ENCODE measurements at regions not wholly inside any gene's neighbourhood (a gene's known extent, or its start where the extent isn't known, plus 50 kb on each side); places are given as distances from the start of the nearest gene placed in this dataset.
"Not testable (repeated sequence)": the region's sequence is repeated elsewhere in the genome, so short reads cannot be mapped to it uniquely, and the experiment has no call there.

GRCh38 chr2:219727771-219728429 is 100.5 kb downstream of the SLC4A3 start:
- no peak for DNase-seq

GRCh38 chr2:219728991-219729487 is 101.6 kb downstream of the SLC4A3 start:
- DNase-seq, result no peak

- no peak for DNase-seq
These were observed 103.7 kb downstream of the SLC4A3 start for GRCh38 chr2:219731173-219731572.

DNA sequence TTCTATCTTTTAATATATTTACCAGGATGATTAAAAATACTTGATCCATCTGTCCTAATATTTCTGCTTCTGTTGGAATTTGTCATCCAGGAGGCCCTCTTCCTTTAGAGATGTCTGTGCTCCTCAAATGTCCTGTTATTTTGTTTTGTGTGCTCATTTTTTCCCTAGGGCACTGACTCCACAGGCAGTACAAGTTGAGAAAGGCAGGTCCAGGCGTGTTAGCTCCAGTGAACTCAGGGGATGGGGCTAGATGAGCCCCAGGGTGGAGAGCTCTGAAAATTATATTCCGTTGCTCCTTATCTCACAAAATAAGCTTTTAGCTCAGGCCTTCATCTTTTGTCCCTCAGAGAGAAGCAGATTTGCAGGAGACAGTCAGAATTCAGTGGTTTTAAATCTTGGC is 105.7 kb downstream of the SLC4A3 start:
- no peak for DNase-seq

GRCh38 chr2:219733746-219734145 is 106.3 kb downstream of the SLC4A3 start:
- DNase-seq, result no peak

- peak; percentile 4 for DNase-seq
These were observed 108.8 kb downstream of the SLC4A3 start for GRCh38 chr2:219736209-219736608.

- DNase-seq, result no peak
These were observed 109.9 kb downstream of the SLC4A3 start for GRCh38 chr2:219737270-219737691.

DNA sequence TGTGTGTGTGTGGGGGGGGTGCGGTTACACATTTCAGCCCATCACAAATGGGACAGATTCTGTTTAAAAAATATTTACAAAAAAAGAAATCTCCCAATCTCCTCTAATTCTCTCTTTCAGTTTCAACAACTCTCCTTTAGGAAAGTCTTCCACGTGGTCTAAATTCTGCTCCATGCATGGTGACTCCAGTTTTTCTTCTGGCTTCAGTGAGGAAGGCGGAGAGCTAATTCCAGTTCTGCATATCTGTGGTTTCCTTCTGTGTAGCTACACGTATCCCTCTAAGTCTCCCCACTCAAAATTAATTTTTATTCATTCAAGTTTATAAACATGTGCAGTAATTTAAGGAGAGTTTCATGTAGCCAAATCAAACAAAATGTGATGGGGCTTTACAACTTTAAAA is 111.6 kb downstream of the SLC4A3 start:
- no peak for DNase-seq

- no peak for DNase-seq
These were observed 112.5 kb downstream of the SLC4A3 start for GRCh38 chr2:219739866-219740440.

DNA sequence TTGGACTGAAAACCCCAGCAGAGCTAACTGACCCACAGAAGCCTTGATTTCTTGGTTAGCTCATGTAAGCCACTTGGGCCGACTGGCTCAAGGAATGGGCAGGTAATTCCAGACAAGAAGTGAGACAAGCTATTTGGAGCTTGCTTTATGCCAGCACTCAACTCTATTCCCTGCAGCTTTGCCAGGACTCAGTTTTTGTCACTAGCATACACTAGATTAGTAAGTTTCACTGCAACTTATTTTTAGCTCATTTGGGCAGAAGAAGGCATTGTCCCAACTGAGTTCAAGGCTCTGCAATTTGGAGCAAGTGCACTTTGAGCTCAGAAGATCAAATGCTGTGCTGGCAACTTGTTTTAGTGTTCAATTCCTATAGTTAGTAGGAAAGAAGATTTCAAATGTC is 116.1 kb downstream of the SLC4A3 start:
- no peak for DNase-seq

DNA sequence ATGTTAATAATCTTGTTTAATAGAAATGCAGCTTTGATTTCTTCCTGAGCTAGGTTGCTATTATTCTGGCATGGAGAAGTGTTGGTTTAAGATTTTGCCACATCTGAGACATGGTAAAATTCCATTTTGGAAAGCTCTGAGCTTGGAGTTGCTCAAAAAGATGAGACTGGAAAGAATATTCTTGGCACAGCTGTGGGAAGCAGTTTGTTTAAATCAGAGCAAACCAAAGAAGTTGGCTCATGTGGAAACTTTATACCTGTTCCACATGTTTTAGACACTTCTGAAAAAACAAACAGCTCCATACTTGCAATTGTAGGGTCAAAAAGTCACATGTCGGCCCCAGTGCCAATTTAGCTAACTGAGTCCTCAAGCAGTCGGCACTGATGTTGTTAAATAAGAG is 116.6 kb downstream of the SLC4A3 start:
- DNase-seq, result no peak

GRCh38 chr2:219744600-219744999 is 117.2 kb downstream of the SLC4A3 start:
- no peak for DNase-seq

GRCh38 chr2:219747637-219748036 is 120.2 kb downstream of the SLC4A3 start:
- no peak for DNase-seq

DNA sequence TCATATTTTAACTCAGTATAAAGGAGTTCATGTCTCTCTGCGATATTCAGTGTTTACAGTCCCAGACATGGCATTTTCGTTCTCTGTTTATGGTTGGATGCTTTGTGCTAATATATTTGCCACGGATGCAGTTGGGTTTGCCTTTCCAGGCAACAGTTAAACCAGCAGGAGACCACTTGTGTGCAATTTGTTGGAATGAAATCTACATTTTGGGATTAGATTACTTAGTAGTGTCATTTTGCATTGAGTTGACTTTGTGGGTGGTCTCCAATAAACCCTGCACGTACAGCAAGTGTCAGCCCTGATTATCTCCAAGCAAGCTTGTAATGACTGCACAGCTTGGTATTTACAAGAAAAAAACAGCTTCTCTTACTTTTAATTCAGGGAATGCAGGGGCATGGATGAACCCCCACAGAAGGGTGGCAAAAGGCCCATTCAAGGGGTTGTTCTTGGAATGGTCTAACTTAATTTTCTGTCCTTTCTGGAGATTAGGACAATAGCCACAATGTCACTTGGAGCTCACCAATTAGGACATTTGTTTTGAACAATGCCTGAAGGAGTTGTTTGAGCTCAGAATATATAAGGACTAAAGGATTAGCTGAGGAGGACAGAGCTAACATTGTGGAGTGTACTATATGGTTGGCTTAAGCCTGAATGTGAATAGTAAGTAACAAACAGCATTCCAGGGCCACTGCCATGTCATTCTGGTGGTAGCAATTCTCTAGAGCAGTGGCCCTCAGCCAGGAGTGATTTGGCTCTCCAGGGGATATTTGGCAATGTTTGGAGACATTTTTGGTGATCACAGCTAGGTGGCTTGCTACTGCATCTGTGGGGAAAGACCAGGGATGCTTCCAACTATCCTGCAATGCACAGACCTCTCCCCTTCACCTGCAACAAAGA is 121.5 kb downstream of the SLC4A3 start:
- no peak for DNase-seq

DNA sequence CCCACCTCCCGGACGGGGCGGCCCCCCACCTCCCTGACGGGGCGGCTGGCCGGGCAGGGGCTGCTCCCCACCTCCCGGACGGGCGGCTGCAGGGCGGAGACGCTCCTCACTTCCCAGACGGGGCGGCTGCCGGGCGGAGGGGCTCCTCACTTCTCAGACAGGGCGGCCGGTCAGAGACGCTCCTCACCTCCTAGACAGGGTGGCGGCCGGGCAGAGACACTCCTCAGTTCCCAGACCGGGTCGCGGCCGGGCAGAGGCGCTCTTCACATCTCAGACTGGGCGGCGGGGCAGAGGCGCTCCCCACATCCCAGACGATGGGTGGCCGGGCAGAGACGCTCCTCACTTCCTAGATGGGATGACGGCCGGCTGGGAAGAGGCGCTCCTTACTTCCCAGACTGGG is 123.7 kb downstream of the SLC4A3 start:
- not testable (repeated sequence) for DNase-seq

DNA sequence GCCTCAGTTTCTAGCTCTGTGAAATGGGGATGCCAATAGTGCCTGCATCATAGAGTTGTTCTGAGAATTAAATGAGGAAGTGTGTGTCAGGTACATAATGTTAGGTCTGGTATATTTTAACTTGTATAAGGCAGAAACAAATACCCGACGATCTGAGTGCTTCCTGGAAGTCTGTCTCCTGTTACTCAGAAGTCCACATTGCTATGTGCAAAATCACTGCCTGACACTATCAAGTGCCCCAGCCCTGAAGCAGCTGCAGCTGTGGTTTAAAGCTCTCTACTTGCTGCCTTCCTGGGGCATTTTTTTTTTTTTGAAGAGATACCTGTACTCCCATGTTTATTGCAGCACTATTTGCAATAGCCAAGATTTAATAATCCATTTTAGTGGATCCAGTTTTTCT is 125.3 kb downstream of the SLC4A3 start:
- DNase-seq, result no peak

GRCh38 chr2:219758907-219759680 is 131.7 kb downstream of the SLC4A3 start:
- DNase-seq, result no peak

DNA sequence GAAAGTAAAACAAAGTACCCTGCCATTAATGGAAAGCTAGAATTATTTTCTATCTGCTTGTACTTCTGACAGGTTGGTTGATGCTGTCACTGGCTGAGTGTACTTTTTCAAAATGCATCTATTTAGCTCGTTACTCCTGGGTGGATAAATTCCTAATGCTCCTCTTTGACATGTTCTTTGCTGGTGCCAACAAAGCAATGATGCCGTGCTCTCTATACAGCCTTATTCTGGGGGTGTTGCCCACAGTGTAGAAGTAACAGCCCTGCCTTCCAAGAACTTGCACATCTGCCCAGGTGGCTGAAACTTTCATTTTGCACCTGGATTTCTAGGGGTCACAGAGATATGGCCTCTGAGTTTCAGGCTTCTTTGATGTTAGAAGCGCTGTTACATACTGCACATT is 132.4 kb downstream of the SLC4A3 start:
- no peak for DNase-seq

- DNase-seq, result no peak
These were observed 137.9 kb downstream of the SLC4A3 start for GRCh38 chr2:219765231-219765911.

DNA sequence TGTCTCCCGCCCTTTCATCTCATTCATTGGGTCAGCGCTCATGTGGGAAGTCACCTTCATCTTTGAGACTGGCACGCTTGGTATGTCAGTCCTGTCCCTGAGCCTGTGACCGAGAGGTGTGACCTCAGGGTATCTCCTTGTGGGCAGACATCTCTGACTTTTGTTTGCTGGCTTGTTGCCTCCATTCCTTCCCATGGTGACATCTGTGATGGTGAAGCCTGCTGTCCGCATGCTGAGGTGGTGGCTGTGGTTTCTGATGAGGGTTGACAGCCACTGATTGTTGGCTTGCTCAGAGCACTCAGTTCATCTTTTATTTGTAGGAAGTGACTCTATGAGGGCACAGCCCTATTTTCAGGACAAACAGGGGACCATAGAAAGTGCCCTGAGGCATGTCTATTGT is 139.2 kb downstream of the SLC4A3 start:
- DNase-seq, result no peak

GRCh38 chr2:219769090-219769910 is 141.9 kb downstream of the SLC4A3 start:
- DNase-seq, result no peak

Measured in CD4-positive, alpha-beta T cell treated with Interleukin-4 for 4 hours (primary cell).